ENCODE measurements at regions not wholly inside any gene's neighbourhood (a gene's known extent, or its start where the extent isn't known, plus 50 kb on each side); places are given as distances from the start of the nearest gene placed in this dataset.

DNA sequence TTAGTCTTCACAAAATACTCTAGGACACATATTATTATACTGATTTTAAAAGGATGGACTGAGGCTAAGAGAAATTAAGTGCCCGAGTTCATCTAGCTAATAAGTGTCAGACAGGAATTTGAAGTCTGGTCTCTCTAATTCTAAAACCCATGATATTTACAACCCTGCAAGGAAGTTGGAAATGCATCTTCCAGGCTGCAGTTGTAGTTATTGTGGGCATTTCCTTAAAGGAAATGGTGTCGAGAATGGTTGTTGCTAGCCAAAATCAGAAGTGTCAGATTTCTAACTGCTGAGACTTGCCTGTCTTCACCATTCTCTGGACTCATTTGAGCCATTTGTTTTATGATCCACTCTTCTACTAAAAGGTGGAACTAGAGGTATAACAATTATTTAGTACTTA lies 82.5 kb downstream of the FAT4 start:
- H3K27ac ChIP-seq (ENCODE audit: extremely low read length, insufficient read depth, low read length): no peak overlapping the region
- no peak overlapping the region for H3K4me3 ChIP-seq (replicated peaks in 1 of 3; ENCODE audit: insufficient read depth in 1 of 3, low read depth in 2 of 3, low read length in 3 of 3)
- no peak for DNase-seq (ENCODE audit: low spot score)
- no peak overlapping the region for H3K4me2 ChIP-seq (ENCODE audit: low read depth, low read length)
- H3K79me2 ChIP-seq (ENCODE audit: insufficient read depth, low read length): no peaks in the 10 kb centered on the region
- H3K36me3 ChIP-seq (replicated peaks in 1 of 2; ENCODE audit: control insufficient read depth in 1 of 2, insufficient read depth in 2 of 2, low read length in 2 of 2): no peaks in the 10 kb centered on the region
- H2AFZ ChIP-seq (ENCODE audit: low read length): no peak overlapping the region
- ATAC-seq: no peak
- ChIA-PET POLR2A (no interaction called here), CTCF (ENCODE audit: low intra/inter-chr PET ratio, low total read pairs) (no interaction called here)
- no peaks in the 10 kb centered on the region for H4K20me1 ChIP-seq (ENCODE audit: insufficient read depth, low read length)
- no peak for TF ChIP-seq ARID2 (CRISPR knock-in tag; IDR thresholded peaks at IDR 0.05; ENCODE audit: borderline replicate concordance)
- TF ChIP-seq SNAPC2 (CRISPR knock-in tag; IDR thresholded peaks at IDR 0.05): no peak
- TF ChIP-seq, protein P1, sequence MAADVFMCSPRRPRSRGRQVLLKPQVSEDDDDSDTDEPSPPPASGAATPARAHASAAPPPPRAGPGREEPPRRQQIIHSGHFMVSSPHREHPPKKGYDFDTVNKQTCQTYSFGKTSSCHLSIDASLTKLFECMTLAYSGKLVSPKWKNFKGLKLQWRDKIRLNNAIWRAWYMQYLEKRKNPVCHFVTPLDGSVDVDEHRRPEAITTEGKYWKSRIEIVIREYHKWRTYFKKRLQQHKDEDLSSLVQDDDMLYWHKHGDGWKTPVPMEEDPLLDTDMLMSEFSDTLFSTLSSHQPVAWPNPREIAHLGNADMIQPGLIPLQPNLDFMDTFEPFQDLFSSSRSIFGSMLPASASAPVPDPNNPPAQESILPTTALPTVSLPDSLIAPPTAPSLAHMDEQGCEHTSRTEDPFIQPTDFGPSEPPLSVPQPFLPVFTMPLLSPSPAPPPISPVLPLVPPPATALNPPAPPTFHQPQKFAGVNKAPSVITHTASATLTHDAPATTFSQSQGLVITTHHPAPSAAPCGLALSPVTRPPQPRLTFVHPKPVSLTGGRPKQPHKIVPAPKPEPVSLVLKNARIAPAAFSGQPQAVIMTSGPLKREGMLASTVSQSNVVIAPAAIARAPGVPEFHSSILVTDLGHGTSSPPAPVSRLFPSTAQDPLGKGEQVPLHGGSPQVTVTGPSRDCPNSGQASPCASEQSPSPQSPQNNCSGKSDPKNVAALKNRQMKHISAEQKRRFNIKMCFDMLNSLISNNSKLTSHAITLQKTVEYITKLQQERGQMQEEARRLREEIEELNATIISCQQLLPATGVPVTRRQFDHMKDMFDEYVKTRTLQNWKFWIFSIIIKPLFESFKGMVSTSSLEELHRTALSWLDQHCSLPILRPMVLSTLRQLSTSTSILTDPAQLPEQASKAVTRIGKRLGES (CRISPR knock-in tag; IDR thresholded peaks at IDR 0.05; ENCODE audit: borderline replicate concordance): no peak
- no peak for FAIRE-seq
- in situ Hi-C loops (cut with HindIII; ENCODE audit: extremely low pct_ligation_motif_present, low pct_unique_long_range_greater_than_20kb) (no loop called here), intact Hi-C loops (cut with micrococcal nuclease; ENCODE audit: unreplicated experiment) (no loop called here)
- no peaks in the 10 kb centered on the region for H3K9me3 ChIP-seq (ENCODE audit: low read length)
- H3K27me3 ChIP-seq (ENCODE audit: control insufficient read depth in 1 of 2, insufficient read depth in 2 of 2, low read length in 2 of 2): no peaks in the 10 kb centered on the region
- 36% methylated on average over 2 of the region's 2 CpGs for WGBS (ENCODE audit: low lambda C conversion rate)
- no TSS peak for BruUV-seq (replicated peaks)
- H3K4me1 ChIP-seq (ENCODE audit: insufficient read depth, low read length): no peaks in the 10 kb centered on the region
- H3K9ac ChIP-seq (ENCODE audit: insufficient read depth, low read depth, low read length): no peak overlapping the region

DNA sequence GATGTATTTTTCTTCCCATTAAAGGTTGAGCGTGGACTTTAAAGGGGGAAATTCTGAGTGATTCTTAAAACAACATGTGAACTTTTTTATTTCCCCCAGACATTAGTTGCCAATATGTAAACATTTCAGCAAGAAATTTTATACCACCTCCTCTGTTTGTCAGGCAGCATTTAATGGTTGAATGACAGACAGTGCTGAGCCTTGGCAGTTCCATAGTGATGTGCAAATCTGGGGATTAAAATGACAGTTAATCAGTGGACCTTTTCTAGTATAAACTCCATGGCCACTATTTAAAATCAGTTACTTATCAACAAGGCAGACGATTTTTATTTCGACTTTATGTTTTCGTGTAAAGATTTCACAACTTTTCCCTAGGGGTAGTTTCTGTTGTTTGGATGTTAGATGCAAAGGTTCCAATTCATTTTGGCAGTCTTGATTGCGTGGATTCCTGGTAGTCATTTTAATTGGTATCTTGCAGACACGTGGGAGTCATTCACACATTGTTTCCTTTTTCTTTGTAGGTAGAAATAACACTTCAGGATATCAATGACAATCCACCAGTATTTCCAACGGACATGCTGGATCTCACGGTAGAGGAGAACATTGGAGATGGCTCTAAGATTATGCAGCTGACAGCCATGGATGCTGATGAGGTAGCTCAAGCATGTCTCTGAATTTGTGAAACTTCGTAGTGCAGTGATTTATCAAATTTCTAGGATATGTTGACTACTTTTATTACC lies 83.7 kb downstream of the FAT4 start:
- no peak overlapping the region for H3K9ac ChIP-seq (ENCODE audit: insufficient read depth, low read depth, low read length)
- no peaks in the 10 kb centered on the region for H3K79me2 ChIP-seq (ENCODE audit: insufficient read depth, low read length)
- H3K4me2 ChIP-seq (ENCODE audit: low read depth, low read length): no peak overlapping the region
- H3K4me1 ChIP-seq (ENCODE audit: insufficient read depth, low read length): no peaks in the 10 kb centered on the region
- ATAC-seq: no peak
- 45% methylated on average over 9 of the region's 9 CpGs for WGBS (ENCODE audit: low lambda C conversion rate)
- in situ Hi-C loops (cut with HindIII; ENCODE audit: extremely low pct_ligation_motif_present, low pct_unique_long_range_greater_than_20kb) (no loop called here), intact Hi-C loops (cut with micrococcal nuclease; ENCODE audit: unreplicated experiment) (no loop called here)
- H3K36me3 ChIP-seq (replicated peaks in 1 of 2; ENCODE audit: control insufficient read depth in 1 of 2, insufficient read depth in 2 of 2, low read length in 2 of 2): no peaks in the 10 kb centered on the region
- no peak for DNase-seq (ENCODE audit: low spot score)
- no peak overlapping the region for H3K4me3 ChIP-seq (replicated peaks in 1 of 3; ENCODE audit: insufficient read depth in 1 of 3, low read depth in 2 of 3, low read length in 3 of 3)
- CTCF ChIA-PET (ENCODE audit: low intra/inter-chr PET ratio, low total read pairs): no interaction called here
- no peak overlapping the region for H3K27ac ChIP-seq (ENCODE audit: extremely low read length, insufficient read depth, low read length)
- H2AFZ ChIP-seq (ENCODE audit: low read length): no peak overlapping the region
- no peak for FAIRE-seq
- POLR2A ChIA-PET: no interaction called here
- H3K9me3 ChIP-seq (ENCODE audit: low read length): no peaks in the 10 kb centered on the region
- no peaks in the 10 kb centered on the region for H3K27me3 ChIP-seq (ENCODE audit: control insufficient read depth in 1 of 2, insufficient read depth in 2 of 2, low read length in 2 of 2)
- no TSS peak for BruUV-seq (replicated peaks)
- no peaks in the 10 kb centered on the region for H4K20me1 ChIP-seq (ENCODE audit: insufficient read depth, low read length)
- TF ChIP-seq ZNF501 (CRISPR knock-in tag; IDR thresholded peaks at IDR 0.05) (no peak), ZNF577 (CRISPR knock-in tag; IDR thresholded peaks at IDR 0.05; ENCODE audit: borderline replicate concordance, low read depth) (no peak), ZNF234 (CRISPR knock-in tag; conservative IDR thresholded peaks at IDR 0.05) (no peak), ZNF564 (CRISPR knock-in tag; IDR thresholded peaks at IDR 0.05) (no peak), ZNF335 (CRISPR knock-in tag; IDR thresholded peaks at IDR 0.05) (no peak)
- TF ChIP-seq, protein P2, sequence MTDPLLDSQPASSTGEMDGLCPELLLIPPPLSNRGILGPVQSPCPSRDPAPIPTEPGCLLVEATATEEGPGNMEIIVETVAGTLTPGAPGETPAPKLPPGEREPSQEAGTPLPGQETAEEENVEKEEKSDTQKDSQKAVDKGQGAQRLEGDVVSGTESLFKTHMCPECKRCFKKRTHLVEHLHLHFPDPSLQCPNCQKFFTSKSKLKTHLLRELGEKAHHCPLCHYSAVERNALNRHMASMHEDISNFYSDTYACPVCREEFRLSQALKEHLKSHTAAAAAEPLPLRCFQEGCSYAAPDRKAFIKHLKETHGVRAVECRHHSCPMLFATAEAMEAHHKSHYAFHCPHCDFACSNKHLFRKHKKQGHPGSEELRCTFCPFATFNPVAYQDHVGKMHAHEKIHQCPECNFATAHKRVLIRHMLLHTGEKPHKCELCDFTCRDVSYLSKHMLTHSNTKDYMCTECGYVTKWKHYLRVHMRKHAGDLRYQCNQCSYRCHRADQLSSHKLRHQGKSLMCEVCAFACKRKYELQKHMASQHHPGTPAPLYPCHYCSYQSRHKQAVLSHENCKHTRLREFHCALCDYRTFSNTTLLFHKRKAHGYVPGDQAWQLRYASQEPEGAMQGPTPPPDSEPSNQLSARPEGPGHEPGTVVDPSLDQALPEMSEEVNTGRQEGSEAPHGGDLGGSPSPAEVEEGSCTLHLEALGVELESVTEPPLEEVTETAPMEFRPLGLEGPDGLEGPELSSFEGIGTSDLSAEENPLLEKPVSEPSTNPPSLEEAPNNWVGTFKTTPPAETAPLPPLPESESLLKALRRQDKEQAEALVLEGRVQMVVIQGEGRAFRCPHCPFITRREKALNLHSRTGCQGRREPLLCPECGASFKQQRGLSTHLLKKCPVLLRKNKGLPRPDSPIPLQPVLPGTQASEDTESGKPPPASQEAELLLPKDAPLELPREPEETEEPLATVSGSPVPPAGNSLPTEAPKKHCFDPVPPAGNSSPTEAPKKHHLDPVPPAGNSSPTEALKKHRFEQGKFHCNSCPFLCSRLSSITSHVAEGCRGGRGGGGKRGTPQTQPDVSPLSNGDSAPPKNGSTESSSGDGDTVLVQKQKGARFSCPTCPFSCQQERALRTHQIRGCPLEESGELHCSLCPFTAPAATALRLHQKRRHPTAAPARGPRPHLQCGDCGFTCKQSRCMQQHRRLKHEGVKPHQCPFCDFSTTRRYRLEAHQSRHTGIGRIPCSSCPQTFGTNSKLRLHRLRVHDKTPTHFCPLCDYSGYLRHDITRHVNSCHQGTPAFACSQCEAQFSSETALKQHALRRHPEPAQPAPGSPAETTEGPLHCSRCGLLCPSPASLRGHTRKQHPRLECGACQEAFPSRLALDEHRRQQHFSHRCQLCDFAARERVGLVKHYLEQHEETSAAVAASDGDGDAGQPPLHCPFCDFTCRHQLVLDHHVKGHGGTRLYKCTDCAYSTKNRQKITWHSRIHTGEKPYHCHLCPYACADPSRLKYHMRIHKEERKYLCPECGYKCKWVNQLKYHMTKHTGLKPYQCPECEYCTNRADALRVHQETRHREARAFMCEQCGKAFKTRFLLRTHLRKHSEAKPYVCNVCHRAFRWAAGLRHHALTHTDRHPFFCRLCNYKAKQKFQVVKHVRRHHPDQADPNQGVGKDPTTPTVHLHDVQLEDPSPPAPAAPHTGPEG (CRISPR knock-in tag; IDR thresholded peaks at IDR 0.05): no peak
